ENCODE measurements at regions not wholly inside any gene's neighbourhood (a gene's known extent, or its start where the extent isn't known, plus 50 kb on each side); places are given as distances from the start of the nearest gene placed in this dataset.

DNA sequence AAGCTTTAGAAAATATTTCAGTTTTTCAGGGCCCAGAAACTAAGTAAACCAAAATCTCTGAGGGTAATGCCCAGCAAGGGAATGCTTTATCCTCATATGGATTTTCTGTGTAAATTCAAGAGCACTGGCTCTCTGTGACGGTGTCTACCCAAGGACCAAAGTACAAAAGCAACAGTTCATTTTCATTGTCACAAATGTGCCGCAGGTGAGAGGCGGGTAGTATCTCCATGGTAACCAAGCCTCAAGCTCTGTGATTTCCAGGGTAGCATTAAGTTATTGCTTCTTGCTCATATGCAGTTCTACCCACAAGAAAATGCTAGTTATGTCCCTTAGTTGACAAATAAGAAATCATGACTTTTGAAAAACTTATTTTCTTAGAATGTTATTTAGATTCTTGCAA, 164.3 kb downstream of the MTRR start:
- no peak for DNase-seq
- in situ Hi-C loops (cut with HindIII; ENCODE audit: low pct_ligation_motif_present, low pct_unique_long_range_greater_than_20kb, low sequenced_read_pairs) = no loop called here

DNA sequence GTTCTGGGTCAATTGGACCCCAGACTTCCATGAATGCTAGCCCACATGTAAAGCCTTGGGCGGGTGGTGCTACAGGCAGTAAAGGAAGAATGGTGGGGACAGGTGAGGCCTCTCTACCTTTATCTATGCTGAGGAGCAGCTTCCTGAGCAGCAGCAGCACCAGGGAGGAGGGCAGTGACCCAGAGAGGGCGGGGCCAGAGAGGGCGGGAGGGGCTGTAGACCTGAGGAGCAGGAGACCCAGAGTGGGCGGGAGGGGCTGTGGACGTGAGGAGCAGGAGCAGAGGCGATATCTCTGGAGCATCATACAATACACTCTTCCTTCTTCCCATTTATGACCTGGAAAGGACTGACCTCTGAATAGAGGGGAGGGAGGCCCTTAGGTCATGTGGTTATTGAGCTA, 165.9 kb downstream of the MTRR start:
- DNase-seq = no peak
- in situ Hi-C loops (cut with HindIII; ENCODE audit: low pct_ligation_motif_present, low pct_unique_long_range_greater_than_20kb, low sequenced_read_pairs) = no loop called here

- no peak for DNase-seq
- in situ Hi-C loops (cut with HindIII; ENCODE audit: low pct_ligation_motif_present, low pct_unique_long_range_greater_than_20kb, low sequenced_read_pairs) = no loop called here
Observed at GRCh38 chr5:8048920-8049319, 180.0 kb downstream of the MTRR start.

DNA sequence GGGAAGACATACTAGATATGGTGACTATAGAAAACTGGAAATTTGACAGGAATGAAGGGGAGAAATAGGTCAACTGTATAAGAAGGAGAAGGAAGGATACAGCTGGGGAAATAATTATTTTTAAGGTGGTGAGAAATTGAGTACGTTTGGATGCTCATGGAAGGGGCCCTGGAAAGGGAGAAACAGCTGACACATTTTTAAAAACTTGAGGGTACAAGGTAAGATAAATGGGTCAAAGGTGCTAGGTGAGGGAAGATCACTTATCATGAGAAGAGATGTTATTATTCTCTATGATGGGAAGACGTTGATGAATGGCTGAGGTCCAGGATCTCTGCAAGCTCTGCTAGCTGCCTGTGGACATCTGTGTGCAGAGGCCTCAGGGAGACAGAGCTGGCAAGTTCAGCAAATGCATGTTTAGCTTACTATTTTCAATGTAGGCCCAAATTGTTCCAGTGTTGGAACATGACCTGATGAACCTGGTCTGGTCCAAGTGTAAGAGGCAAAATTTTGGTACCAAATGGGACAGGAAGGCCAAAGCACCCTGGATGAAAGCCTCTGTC, 181.7 kb downstream of the MTRR start:
- in situ Hi-C loops (cut with HindIII; ENCODE audit: low pct_ligation_motif_present, low pct_unique_long_range_greater_than_20kb, low sequenced_read_pairs) = no loop called here
- DNase-seq = no peak

DNA sequence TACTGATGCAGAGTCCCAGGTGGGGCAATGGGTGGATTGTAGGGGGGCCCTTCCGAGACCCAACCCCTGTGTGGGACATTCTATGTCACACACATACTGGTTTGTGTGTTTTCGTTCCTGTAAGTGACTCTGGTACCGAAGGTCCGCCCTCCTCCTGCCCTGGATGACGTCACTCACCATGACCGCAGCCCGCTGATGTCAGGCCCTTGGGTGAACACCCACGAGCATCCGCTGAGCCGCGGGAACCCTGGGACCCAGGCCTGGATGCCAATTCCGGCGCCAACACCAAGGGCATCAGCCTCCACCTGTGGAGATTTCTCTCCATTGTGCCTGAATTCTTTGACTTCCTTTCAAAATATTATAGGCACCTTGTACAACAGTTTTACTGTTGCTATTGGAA, 184.3 kb downstream of the MTRR start:
- no peak for DNase-seq
- in situ Hi-C loops (cut with HindIII; ENCODE audit: low pct_ligation_motif_present, low pct_unique_long_range_greater_than_20kb, low sequenced_read_pairs) = no loop called here

DNA sequence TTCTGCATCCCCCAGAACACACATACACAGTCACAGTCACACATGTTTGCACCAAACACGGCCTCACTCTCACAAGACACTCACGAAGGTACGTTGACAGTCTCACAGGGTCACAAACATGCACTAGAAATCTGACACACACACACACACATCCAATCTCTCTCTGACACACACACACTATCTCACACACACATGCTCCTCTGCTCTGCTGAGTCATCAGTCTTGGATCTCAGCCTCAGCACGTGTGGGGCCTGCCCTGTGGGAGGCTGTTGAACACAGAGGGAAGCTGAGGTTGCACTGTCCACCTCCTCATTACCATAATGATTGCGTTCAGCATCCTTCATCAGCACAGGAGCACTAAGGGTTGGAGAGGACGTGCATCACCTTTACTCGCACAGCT, 188.8 kb downstream of the MTRR start:
- in situ Hi-C loops (cut with HindIII; ENCODE audit: low pct_ligation_motif_present, low pct_unique_long_range_greater_than_20kb, low sequenced_read_pairs) = no loop called here
- DNase-seq = no peak

- DNase-seq = no peak
- in situ Hi-C loops (cut with HindIII; ENCODE audit: low pct_ligation_motif_present, low pct_unique_long_range_greater_than_20kb, low sequenced_read_pairs) = no loop called here
Observed at GRCh38 chr5:8058616-8059190, 189.8 kb downstream of the MTRR start.

GRCh38 chr5:8059337-8059736, 190.4 kb downstream of the MTRR start:
- in situ Hi-C loops (cut with HindIII; ENCODE audit: low pct_ligation_motif_present, low pct_unique_long_range_greater_than_20kb, low sequenced_read_pairs) = no loop called here
- DNase-seq = no peak

DNA sequence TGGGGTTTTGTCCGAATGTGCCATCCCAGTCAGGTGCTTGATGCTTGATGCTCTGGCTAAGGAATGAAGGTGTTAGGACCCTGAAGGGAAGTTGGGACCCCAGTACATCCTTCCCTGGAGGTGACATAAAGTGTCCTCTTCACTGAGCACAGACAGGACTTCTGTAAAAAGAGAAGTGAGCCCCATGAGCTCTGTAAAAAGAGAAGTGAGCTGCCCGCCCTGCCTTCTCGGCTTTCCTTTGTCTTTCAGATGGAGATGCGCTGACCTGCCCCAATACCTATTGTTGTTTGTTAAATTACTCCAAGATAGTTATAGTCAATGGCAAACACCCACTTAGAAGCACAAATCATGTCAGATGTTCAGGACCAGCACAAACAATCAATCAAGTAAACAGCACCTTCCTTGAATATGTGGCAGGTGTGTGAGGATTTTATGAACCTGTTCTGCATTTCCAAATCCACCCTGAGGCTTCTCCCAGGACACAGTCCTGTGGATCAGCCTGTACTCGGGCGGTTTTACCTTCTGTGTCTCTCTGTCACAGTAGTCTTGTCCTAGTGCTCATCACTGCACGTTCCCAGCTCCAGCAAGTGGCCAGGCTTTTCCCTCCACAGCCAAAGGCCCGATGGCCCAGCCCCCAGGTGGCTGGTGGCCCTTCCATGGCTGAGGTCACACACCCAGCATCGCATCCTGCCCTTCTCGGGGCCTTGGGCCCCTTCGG, 191.4 kb downstream of the MTRR start:
- no peak for DNase-seq
- in situ Hi-C loops (cut with HindIII; ENCODE audit: low pct_ligation_motif_present, low pct_unique_long_range_greater_than_20kb, low sequenced_read_pairs) = no loop called here

- no peak for DNase-seq
- in situ Hi-C loops (cut with HindIII; ENCODE audit: low pct_ligation_motif_present, low pct_unique_long_range_greater_than_20kb, low sequenced_read_pairs) = no loop called here
Observed at GRCh38 chr5:8060953-8061429, 192.0 kb downstream of the MTRR start.

DNA sequence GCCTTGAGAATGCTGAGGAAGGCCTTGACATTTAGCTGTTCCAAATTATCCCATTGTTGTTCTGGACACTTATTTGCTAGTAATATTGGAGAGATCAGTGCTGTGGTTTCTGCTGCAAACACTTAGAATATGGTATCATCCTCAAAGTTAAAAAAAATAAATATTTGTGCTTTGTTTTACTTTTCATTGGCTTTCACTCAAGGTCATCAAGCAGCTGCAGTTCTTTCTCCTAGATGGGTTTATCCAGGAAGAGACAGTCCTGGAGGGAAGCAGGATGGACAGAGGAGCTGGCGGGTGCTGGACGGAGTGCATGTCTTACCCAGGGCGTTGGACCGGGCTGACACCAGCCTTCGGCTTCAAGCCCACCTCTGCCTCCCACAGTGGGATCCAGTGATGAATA, 193.6 kb downstream of the MTRR start:
- DNase-seq = no peak
- in situ Hi-C loops (cut with HindIII; ENCODE audit: low pct_ligation_motif_present, low pct_unique_long_range_greater_than_20kb, low sequenced_read_pairs) = no loop called here

DNA sequence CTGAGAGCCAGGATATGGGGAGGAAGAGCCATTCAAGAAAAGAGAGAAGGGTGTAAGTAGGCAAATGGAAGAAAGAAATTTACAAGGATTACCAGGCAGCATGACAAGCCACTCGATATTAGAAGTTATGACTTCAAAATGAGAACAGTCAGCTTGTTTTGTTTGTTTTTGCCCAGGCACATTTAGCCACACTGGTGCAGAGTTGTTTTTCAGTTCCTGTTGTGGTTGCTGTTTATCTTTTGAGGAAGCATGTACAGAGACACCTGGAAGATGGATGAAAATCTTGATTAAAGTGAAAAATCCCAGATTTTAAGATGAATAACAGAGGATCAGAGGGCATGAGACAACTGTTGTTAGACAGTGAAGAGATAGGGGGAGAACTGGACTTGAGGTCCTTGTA, 199.1 kb downstream of the MTRR start:
- in situ Hi-C loops (cut with HindIII; ENCODE audit: low pct_ligation_motif_present, low pct_unique_long_range_greater_than_20kb, low sequenced_read_pairs) = no loop called here
- DNase-seq = no peak

DNA sequence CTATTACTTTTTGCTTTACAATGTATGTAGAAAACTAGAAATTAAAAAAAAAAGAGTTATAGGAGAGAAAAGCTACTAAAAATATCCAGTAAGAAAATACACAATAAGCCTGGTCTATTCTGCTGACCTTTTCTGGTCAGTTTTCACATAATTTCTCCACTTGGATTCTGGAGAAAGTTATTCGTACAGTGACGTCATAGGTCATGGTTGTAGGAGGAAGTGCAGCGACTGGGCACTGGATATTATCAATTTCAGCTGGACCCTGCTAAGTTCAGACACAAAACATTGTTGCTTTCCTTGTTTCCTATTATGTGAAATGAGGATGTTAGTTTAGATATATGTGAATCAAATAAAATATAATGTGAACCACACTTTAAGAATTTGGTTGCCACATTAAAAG, 201.2 kb downstream of the MTRR start:
- in situ Hi-C loops (cut with HindIII; ENCODE audit: low pct_ligation_motif_present, low pct_unique_long_range_greater_than_20kb, low sequenced_read_pairs) = no loop called here
- DNase-seq = no peak

DNA sequence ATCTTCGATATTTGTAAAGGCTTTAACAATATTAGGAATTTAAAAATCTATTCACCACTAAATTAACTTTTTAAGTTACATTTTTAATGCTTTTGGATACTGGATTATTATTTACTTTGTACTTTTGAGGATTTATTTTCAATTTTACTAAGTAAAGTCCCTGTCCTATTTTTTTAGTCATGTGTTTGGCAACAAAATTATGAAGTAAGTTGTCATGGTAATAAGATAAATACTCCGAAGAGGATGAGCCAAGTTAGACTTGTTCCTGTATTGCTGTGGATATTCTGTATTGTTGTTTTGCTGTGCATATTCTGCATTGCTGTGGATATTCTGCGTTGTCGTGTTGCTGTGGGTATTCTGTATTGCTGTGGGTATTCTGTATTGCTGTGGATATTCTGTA, 210.1 kb downstream of the MTRR start:
- DNase-seq = no peak
- in situ Hi-C loops (cut with HindIII; ENCODE audit: low pct_ligation_motif_present, low pct_unique_long_range_greater_than_20kb, low sequenced_read_pairs) = no loop called here

GRCh38 chr5:8081179-8081578, 212.2 kb downstream of the MTRR start:
- DNase-seq = no peak
- in situ Hi-C loops (cut with HindIII; ENCODE audit: low pct_ligation_motif_present, low pct_unique_long_range_greater_than_20kb, low sequenced_read_pairs) = no loop called here

- no peak for DNase-seq
- in situ Hi-C loops (cut with HindIII; ENCODE audit: low pct_ligation_motif_present, low pct_unique_long_range_greater_than_20kb, low sequenced_read_pairs) = no loop called here
Observed at GRCh38 chr5:8093669-8094068, 224.7 kb downstream of the MTRR start.

- no peak for DNase-seq
- in situ Hi-C loops (cut with HindIII; ENCODE audit: low pct_ligation_motif_present, low pct_unique_long_range_greater_than_20kb, low sequenced_read_pairs) = no loop called here
Observed at GRCh38 chr5:8094304-8094703, 225.4 kb downstream of the MTRR start.

- DNase-seq = no peak
- in situ Hi-C loops (cut with HindIII; ENCODE audit: low pct_ligation_motif_present, low pct_unique_long_range_greater_than_20kb, low sequenced_read_pairs) = no loop called here
Observed at GRCh38 chr5:8097146-8097545, 228.2 kb downstream of the MTRR start.

DNA sequence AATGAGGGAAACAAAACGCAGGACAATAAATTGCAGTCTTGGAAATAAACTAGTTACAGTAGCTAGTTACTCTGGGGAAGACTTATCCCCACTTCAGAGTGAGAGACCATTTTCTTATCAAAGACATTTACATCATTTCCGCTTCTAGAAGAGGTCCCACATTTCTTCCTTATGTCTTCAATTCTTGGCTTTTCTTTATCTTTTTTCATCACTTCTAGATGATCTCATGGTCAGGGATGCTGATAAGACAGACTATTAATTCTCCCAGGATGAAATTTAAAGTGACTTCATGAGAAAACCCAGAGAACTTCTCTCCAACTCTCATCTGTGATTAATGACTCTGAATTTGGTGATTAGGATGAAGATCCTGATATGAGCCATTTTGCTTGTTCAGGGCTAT, 229.1 kb downstream of the MTRR start:
- in situ Hi-C loops (cut with HindIII; ENCODE audit: low pct_ligation_motif_present, low pct_unique_long_range_greater_than_20kb, low sequenced_read_pairs) = no loop called here
- no peak for DNase-seq

- DNase-seq = no peak
- in situ Hi-C loops (cut with HindIII; ENCODE audit: low pct_ligation_motif_present, low pct_unique_long_range_greater_than_20kb, low sequenced_read_pairs) = no loop called here
Observed at GRCh38 chr5:8102714-8103113, 233.8 kb downstream of the MTRR start.

Measured in ACHN (cell line).